Lower leg skin (tissue), 3 donors: ENCODE measurements at regions not wholly inside any gene's neighbourhood (a gene's known extent, or its start where the extent isn't known, plus 50 kb on each side); places are given as distances from the start of the nearest gene placed in this dataset.

Source experiments
- POLR2A ChIP-seq, 2 donors: fragments of 450-650 bp; IDR thresholded peaks; one replicate each; pipeline ENCODE4 v1.6.1; 2016 to 2017; ENCODE audit warnings: antibody characterized with exemption in 2 of 2, mild to moderate bottlenecking in 1 of 2, moderate library complexity in 1 of 2
- TF ChIP-seq, protein P1 (sequence below), 3 donors: fragments of 450-650 bp; IDR thresholded peaks; one replicate each; pipeline ENCODE4 v1.5.1; 2016; ENCODE audit warnings: antibody characterized with exemption in 3 of 3, mild to moderate bottlenecking in 3 of 3, moderate library complexity in 2 of 3

- TF ChIP-seq, protein P1, sequence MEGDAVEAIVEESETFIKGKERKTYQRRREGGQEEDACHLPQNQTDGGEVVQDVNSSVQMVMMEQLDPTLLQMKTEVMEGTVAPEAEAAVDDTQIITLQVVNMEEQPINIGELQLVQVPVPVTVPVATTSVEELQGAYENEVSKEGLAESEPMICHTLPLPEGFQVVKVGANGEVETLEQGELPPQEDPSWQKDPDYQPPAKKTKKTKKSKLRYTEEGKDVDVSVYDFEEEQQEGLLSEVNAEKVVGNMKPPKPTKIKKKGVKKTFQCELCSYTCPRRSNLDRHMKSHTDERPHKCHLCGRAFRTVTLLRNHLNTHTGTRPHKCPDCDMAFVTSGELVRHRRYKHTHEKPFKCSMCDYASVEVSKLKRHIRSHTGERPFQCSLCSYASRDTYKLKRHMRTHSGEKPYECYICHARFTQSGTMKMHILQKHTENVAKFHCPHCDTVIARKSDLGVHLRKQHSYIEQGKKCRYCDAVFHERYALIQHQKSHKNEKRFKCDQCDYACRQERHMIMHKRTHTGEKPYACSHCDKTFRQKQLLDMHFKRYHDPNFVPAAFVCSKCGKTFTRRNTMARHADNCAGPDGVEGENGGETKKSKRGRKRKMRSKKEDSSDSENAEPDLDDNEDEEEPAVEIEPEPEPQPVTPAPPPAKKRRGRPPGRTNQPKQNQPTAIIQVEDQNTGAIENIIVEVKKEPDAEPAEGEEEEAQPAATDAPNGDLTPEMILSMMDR (IDR thresholded peaks at IDR 0.05) = no peak
- no peak for TF ChIP-seq POLR2A (IDR thresholded peaks at IDR 0.05)
Observed at GRCh38 chr6:76381612-76382011, 309.1 kb upstream of the IMPG1 start.
